ENCODE measurements at regions not wholly inside any gene's neighbourhood (a gene's known extent, or its start where the extent isn't known, plus 50 kb on each side); places are given as distances from the start of the nearest gene placed in this dataset.
"Not testable (repeated sequence)": the region's sequence is repeated elsewhere in the genome, so short reads cannot be mapped to it uniquely, and the experiment has no call there.

DNA sequence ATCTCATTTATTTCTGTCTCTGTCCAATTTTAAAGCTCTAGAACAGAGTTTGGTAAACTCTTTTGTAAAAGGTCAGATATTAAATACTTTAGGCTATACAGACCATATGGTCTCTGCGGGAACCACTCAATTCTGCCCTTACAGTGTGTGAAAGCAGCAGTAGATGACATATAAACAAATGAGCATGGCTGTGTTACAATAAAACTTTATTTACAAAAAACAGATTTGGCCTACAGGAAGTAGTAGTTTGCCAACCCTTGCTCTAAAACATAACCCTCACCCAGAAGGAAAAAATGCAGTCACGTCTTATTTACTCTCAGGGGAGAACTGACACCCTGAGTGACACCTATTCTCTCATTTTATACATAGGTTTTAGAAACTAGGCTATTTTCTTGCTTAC is 220.4 kb downstream of the DEPDC1B start:
- no peak for DNase-seq (ENCODE audit: low read depth)
- TF ChIP-seq, protein P1, sequence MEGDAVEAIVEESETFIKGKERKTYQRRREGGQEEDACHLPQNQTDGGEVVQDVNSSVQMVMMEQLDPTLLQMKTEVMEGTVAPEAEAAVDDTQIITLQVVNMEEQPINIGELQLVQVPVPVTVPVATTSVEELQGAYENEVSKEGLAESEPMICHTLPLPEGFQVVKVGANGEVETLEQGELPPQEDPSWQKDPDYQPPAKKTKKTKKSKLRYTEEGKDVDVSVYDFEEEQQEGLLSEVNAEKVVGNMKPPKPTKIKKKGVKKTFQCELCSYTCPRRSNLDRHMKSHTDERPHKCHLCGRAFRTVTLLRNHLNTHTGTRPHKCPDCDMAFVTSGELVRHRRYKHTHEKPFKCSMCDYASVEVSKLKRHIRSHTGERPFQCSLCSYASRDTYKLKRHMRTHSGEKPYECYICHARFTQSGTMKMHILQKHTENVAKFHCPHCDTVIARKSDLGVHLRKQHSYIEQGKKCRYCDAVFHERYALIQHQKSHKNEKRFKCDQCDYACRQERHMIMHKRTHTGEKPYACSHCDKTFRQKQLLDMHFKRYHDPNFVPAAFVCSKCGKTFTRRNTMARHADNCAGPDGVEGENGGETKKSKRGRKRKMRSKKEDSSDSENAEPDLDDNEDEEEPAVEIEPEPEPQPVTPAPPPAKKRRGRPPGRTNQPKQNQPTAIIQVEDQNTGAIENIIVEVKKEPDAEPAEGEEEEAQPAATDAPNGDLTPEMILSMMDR (IDR thresholded peaks at IDR 0.05; ENCODE audit: insufficient read depth, low read depth, low read length, missing control alignments): no peak
- H3K4me3 ChIP-seq (ENCODE audit: low read length): no peak overlapping the region

DNA sequence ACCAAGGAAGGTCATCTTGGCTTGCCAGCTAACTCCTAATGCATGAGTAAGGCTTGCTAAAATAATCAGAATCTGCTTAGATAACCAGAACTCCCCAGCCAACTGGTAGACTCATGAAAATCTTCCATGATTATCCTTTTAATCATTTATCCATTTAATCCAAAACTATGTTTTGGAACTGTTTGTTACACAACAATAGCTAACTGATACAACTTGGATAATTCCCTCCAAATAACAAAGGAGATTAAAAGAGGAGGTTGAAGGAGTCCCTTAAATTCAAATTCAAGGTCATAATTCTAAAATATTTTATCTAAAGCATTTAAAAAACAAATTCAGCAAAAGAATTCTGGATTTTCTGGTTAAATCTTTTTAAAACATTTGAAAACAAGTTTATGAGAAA is 222.1 kb downstream of the DEPDC1B start:
- no peak for DNase-seq (ENCODE audit: low read depth)
- H3K4me3 ChIP-seq (ENCODE audit: low read length): no peak overlapping the region
- TF ChIP-seq, protein P1 (IDR thresholded peaks at IDR 0.05; ENCODE audit: insufficient read depth, low read depth, low read length, missing control alignments): no peak

DNA sequence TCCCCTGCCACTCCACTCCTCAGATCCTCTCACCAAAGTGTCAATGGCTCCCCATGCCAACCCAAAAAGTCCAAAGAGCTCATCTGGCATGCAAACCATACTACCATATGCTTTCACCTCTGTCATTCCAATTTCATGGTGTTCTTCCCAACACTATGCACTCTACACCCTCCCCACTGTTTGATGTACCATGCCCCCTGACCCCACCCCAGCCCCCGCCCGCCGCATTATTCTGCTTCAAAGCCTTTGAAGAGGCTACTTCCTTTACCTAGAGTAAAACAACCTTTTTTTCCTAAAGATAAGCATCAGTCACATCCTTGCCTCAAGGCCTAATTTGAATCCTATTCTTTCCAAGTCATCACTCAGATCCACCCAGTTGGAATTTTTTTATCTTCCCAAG is 226.3 kb downstream of the DEPDC1B start:
- no peak for DNase-seq (ENCODE audit: low read depth)
- no peak overlapping the region for H3K4me3 ChIP-seq (ENCODE audit: low read length)
- TF ChIP-seq, protein P1 (IDR thresholded peaks at IDR 0.05; ENCODE audit: insufficient read depth, low read depth, low read length, missing control alignments): no peak

DNA sequence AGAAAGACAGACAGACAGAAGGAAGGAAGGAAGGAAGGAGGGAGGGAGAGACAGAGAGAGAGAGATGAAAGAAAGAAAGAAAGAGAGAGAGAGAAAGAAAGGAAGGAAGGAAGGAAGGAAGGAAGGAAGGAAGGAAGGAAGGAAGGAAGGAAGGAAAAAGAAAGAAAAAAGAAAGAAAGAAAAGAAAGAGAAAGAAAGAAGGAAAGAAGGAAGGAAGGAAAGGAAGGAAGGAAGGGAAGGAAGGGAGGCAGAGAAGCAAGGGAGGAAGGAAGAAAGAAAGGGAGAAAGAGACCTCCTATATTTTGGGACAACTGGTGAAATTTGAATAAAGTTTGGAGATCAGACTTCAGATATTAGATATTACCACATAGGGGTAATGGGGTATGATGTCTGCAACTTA is 226.9 kb downstream of the DEPDC1B start:
- not testable (repeated sequence) for H3K4me3 ChIP-seq (ENCODE audit: low read length); DNase-seq (ENCODE audit: low read depth)

DNA sequence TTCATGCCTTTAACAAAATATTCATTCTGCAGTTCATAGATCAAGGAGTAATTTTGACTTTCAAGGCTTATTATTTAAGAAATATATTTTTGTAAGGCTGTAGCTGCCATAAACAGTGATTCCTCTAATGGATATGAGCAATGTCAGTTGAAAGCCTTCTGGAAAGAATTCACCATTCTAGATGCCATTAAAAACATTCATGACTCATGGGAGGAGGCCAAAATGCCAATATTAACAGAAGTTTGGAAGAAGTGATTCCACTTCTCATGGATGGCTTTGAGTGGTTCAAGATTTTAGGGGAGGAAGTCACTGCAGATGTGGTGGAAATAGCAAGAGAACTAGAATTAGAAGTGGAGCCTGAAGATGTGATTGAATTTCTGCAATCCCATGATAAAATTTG is 229.1 kb downstream of the DEPDC1B start:
- TF ChIP-seq, protein P1 (IDR thresholded peaks at IDR 0.05; ENCODE audit: insufficient read depth, low read depth, low read length, missing control alignments): no peak
- no peak for DNase-seq (ENCODE audit: low read depth)
- no peak overlapping the region for H3K4me3 ChIP-seq (ENCODE audit: low read length)

DNA sequence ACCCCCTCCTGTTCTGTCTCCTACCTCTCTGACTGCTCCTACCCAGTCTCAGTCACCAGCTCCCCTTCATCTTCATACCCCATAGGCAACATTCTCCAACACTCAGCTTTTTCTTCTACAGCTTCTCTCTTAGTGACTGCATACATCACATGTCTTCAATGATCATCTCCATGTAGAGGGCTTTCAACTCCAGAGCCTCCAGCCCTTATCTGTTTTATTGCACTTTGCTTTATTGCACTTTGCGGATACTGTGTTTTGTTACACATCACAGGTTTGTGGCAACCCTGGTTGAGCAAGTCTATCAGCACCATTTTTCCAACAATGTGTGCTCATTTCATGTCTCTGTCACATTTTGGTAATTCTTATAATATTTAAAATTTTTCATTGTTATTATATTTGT is 230.7 kb downstream of the DEPDC1B start:
- no peak overlapping the region for H3K4me3 ChIP-seq (ENCODE audit: low read length)
- TF ChIP-seq, protein P1 (IDR thresholded peaks at IDR 0.05; ENCODE audit: insufficient read depth, low read depth, low read length, missing control alignments): no peak
- DNase-seq (ENCODE audit: low read depth): no peak

DNA sequence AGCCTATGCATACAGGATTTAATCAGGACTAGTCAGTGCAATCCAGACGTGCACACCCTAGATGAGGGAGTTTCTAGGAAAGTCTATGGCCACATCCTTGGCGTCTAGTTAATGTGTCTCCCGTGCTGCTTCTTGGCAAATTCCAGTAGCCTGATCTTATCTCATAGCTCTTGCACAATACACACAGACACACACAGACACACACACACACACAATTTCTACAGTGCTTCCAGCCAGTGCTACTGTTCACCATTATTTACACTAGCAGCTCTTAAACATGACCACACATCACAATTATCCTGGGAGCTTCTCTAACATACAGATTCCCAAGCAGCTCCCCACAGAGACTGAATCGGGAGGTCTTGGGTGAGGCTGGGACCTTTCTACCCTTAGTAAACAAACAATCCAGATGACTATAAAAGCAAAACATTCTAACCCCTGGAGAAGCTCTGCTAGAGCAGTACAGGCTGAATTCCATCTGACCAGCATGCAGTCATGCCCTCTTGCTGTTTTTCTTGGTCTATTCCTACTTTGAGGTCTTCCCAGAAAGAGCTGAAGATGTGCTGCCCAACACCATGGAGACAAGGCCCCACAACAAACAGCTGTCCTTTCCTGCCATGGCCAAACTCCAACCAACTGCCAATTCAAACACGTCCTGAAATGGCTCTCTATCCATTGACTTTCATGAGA is 236.6 kb downstream of the DEPDC1B start:
- no peak overlapping the region for H3K4me3 ChIP-seq (ENCODE audit: low read length)
- TF ChIP-seq, protein P1 (IDR thresholded peaks at IDR 0.05; ENCODE audit: insufficient read depth, low read depth, low read length, missing control alignments): no peak
- DNase-seq (ENCODE audit: low read depth): no peak
